Keratinocyte (primary cell): ENCODE measurements at regions not wholly inside any gene's neighbourhood (a gene's known extent, or its start where the extent isn't known, plus 50 kb on each side); places are given as distances from the start of the nearest gene placed in this dataset.

Experiments
- CTCF ChIP-seq, 3 experiments: IDR thresholded peaks in 1 of 3; conservative IDR thresholded peaks in 1 of 3; optimal IDR thresholded peaks in 1 of 3; 2 replicates in 2 of 3; 3 replicates in 1 of 3; pipeline versions ENCODE3 to v1.5.1; 2011; ENCODE audit warnings: low read length in 3 of 3, mild to moderate bottlenecking in 3 of 3, moderate library complexity in 2 of 3, control low read depth in 1 of 3, inconsistent platforms in 1 of 3; ENCODE audit not compliant: insufficient read depth in 2 of 3; ENCODE audit errors: extremely low read depth in 1 of 3
- EZH2 ChIP-seq: IDR thresholded peaks from one replicate; pipeline ENCODE4 v1.6.1; 2012; ENCODE audit warnings: inconsistent platforms, mild to moderate bottlenecking, low read length, moderate library complexity

DNA sequence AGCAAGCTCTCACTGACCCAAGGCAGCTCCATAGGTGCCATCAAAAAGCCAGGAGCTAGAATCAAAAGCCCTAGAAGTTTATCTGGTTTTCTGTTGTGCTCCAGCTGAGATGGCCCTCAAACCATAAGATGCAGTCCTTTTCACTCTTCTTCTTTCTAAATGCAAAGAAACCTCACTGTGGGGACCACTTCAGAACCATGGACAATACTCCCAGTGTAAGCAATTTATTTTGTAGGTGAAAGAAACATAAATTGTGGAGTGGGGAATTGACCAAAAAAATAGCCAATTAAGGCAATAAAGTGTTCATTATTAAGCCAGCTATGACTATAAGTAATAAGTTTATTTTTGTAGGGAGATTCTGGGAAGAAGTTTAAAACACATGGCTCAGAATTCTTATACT, 1399.9 kb downstream of the PLA2G4A start:
- TF ChIP-seq CTCF (optimal IDR thresholded peaks at IDR 0.05 in 1 of 3, IDR thresholded peaks at IDR 0.05 in 1 of 3, conservative IDR thresholded peaks at IDR 0.05 in 1 of 3; ENCODE audit: extremely low read depth in 1 of 3, insufficient read depth in 2 of 3, low read length in 3 of 3) (no peak), EZH2 (no peak)
